ENCODE measurements at regions not wholly inside any gene's neighbourhood (a gene's known extent, or its start where the extent isn't known, plus 50 kb on each side); places are given as distances from the start of the nearest gene placed in this dataset.

DNA sequence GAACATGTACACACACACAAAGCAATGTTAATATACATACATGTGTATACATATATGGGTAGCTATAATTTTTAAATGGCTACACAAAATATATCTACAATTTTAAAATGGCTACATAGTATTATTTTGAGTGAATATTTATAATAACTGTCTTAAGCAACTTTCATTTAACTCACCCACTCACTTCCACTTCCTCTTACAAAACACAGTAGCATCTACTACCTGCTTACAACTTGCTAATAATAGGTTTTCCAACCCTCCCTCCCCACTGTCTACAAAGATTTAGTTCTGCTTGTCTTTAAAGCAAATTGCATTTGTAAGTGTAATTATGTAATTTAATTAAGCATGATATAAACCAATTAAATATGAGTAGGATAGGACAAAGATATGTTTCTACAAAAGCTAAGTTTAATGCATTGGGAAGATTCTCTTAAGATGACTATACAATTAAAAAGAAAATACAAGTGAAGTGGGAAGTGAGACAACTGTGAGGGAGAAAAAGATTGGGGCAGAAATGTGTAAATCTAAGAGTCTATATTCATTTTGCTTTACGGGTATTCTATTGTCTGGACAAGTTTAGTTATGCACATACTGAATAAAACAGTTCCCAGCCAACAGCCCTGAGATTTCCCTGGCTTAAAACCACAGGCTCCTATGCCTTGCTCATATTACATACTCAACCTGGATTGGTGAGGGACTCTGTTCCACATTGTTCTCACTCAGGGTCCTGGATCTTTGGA, 583.1 kb downstream of the EFNB2 start:
- POLR2A ChIA-PET, result no interaction called here

DNA sequence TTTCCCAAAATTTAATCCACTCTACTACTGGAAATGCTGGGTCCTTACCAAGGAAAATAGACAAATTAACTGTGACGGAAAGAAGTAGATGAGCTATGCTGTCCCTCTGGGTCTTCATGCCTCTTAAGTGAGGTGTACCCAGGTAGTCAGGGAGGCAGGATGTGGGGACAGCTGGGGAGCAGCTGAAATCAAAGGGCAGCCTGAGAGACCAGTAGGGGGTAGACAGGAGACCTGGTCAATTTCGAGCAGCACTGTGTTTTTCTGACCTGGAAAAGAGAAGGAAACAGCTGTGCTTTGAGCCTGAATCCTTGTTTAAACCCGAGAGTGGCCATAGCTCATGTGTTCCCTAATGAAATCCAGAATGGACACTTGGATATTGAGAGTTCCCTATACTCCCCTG, 587.3 kb downstream of the EFNB2 start:
- Histone ChIP-seq H3K4me2 (ENCODE audit: low read length) (no peak overlapping the region), H3K36me3 (ENCODE audit: control insufficient read depth in 1 of 2, insufficient read depth in 2 of 2, low read length in 2 of 2) (no peaks in the 10 kb centered on the region), H3K27ac (ENCODE audit: low read depth, low read length) (no peak overlapping the region), H3K27me3 (ENCODE audit: insufficient read depth, low read length) (no peaks in the 10 kb centered on the region), H3K9me3 (ENCODE audit: control insufficient read depth in 1 of 2, insufficient read depth in 1 of 2, low read depth in 1 of 2, low read length in 2 of 2) (no peaks in the 10 kb centered on the region), H3K4me1 (ENCODE audit: control insufficient read depth in 1 of 2, insufficient read depth in 2 of 2, low read length in 2 of 2) (peaks cover 0 to 4% of the 10 kb centered on the region in 2 experiments; a peak in 1 of 4 replicates), H4K20me1 (ENCODE audit: insufficient read depth) (no peaks in the 10 kb centered on the region), H3K9ac (ENCODE audit: low read length) (no peak overlapping the region), H3K9me2 (ENCODE audit: insufficient read depth) (no peaks in the 10 kb centered on the region), H3K79me2 (ENCODE audit: insufficient read depth, low read length) (no peaks in the 10 kb centered on the region), H3K4me3 (replicated peaks in 1 of 2; ENCODE audit: low read depth in 1 of 2, low read length in 2 of 2) (no peak overlapping the region), H2AFZ (ENCODE audit: low read depth, low read length, poor library complexity, severe bottlenecking) (no peak overlapping the region)
- DNase-seq (ENCODE audit: low read depth, low spot score) (no peak), ATAC-seq (peak; percentile 47; the same call in 1 of the 2 replicates)
- BruUV-seq (replicated peaks), result no TSS peak
- ChIA-PET POLR2A (no interaction called here), CTCF (no interaction called here), RAD21 (ENCODE audit: low non-redundant PET in 1 of 2, low total read pairs in 2 of 2, uncharacterized antibody in 2 of 2, unreplicated experiment in 2 of 2) (no interaction called here)
- TF ChIP-seq, protein P1, sequence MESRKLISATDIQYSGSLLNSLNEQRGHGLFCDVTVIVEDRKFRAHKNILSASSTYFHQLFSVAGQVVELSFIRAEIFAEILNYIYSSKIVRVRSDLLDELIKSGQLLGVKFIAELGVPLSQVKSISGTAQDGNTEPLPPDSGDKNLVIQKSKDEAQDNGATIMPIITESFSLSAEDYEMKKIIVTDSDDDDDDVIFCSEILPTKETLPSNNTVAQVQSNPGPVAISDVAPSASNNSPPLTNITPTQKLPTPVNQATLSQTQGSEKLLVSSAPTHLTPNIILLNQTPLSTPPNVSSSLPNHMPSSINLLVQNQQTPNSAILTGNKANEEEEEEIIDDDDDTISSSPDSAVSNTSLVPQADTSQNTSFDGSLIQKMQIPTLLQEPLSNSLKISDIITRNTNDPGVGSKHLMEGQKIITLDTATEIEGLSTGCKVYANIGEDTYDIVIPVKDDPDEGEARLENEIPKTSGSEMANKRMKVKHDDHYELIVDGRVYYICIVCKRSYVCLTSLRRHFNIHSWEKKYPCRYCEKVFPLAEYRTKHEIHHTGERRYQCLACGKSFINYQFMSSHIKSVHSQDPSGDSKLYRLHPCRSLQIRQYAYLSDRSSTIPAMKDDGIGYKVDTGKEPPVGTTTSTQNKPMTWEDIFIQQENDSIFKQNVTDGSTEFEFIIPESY (IDR thresholded peaks at IDR 0.05; ENCODE audit: extremely low read depth, insufficient replicate concordance, low read length), result no peak
- TF ChIP-seq ZFX (IDR thresholded peaks at IDR 0.05) (no peak), ZNF274 (IDR thresholded peaks at IDR 0.05; ENCODE audit: low read depth, low read length) (no peak), POLR2AphosphoS5 (IDR thresholded peaks at IDR 0.05; ENCODE audit: low read depth, low read length) (no peak), ELF1 (IDR thresholded peaks at IDR 0.05; ENCODE audit: borderline replicate concordance, low read depth) (no peak), EGR1 (IDR thresholded peaks at IDR 0.05; ENCODE audit: low read depth) (no peak), JUND (IDR thresholded peaks at IDR 0.05) (no peak), SRF (IDR thresholded peaks at IDR 0.05; ENCODE audit: low read depth) (no peak), FOSL1 (IDR thresholded peaks at IDR 0.05; ENCODE audit: low read depth) (no peak), POLR2A (IDR thresholded peaks at IDR 0.05; ENCODE audit: borderline replicate concordance, extremely low read depth, insufficient read depth, insufficient read length) (no peak), SIN3A (IDR thresholded peaks at IDR 0.05; ENCODE audit: low read depth) (no peak), YY1 (IDR thresholded peaks at IDR 0.05; ENCODE audit: extremely low read depth, insufficient replicate concordance, low read depth, low read length) (no peak), TCF7L2 (IDR thresholded peaks at IDR 0.05; ENCODE audit: borderline replicate concordance, extremely low read depth, insufficient read depth, insufficient read length) (no peak)
- TF ChIP-seq, protein P2, sequence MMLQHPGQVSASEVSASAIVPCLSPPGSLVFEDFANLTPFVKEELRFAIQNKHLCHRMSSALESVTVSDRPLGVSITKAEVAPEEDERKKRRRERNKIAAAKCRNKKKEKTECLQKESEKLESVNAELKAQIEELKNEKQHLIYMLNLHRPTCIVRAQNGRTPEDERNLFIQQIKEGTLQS (IDR thresholded peaks at IDR 0.05), result no peak
- TF ChIP-seq, protein P3, sequence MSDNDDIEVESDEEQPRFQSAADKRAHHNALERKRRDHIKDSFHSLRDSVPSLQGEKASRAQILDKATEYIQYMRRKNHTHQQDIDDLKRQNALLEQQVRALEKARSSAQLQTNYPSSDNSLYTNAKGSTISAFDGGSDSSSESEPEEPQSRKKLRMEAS (IDR thresholded peaks at IDR 0.05), result no peak
- TF ChIP-seq, protein P4, sequence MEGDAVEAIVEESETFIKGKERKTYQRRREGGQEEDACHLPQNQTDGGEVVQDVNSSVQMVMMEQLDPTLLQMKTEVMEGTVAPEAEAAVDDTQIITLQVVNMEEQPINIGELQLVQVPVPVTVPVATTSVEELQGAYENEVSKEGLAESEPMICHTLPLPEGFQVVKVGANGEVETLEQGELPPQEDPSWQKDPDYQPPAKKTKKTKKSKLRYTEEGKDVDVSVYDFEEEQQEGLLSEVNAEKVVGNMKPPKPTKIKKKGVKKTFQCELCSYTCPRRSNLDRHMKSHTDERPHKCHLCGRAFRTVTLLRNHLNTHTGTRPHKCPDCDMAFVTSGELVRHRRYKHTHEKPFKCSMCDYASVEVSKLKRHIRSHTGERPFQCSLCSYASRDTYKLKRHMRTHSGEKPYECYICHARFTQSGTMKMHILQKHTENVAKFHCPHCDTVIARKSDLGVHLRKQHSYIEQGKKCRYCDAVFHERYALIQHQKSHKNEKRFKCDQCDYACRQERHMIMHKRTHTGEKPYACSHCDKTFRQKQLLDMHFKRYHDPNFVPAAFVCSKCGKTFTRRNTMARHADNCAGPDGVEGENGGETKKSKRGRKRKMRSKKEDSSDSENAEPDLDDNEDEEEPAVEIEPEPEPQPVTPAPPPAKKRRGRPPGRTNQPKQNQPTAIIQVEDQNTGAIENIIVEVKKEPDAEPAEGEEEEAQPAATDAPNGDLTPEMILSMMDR (IDR thresholded peaks at IDR 0.05 in 2 of 3, conservative IDR thresholded peaks at IDR 0.05 in 1 of 3; ENCODE audit: borderline replicate concordance in 1 of 3, insufficient read depth in 1 of 3, low read depth in 2 of 3, low read length in 2 of 3), result no peak
- intact Hi-C loops (cut with micrococcal nuclease), result no loop called here

More for the DNA sequence above, 583.1 kb downstream of the EFNB2 start:
- ChIA-PET CTCF (no interaction called here), RAD21 (ENCODE audit: low non-redundant PET in 1 of 2, low total read pairs in 2 of 2, uncharacterized antibody in 2 of 2, unreplicated experiment in 2 of 2) (no interaction called here)
- no peaks in the 10 kb centered on the region for H3K9me3 ChIP-seq (ENCODE audit: control insufficient read depth in 1 of 2, insufficient read depth in 1 of 2, low read depth in 1 of 2, low read length in 2 of 2)
- ATAC-seq (no peak), DNase-seq (ENCODE audit: low read depth, low spot score) (no peak)
- BruUV-seq (replicated peaks), result no TSS peak
- no peak overlapping the region for H2AFZ ChIP-seq (ENCODE audit: low read depth, low read length, poor library complexity, severe bottlenecking)
- TF ChIP-seq RAD21 (IDR thresholded peaks at IDR 0.05; ENCODE audit: low read depth), result no peak
- no peak for TF ChIP-seq POLR2A (IDR thresholded peaks at IDR 0.05; ENCODE audit: borderline replicate concordance, extremely low read depth, insufficient read depth, insufficient read length)
- TF ChIP-seq FOSL1 (IDR thresholded peaks at IDR 0.05; ENCODE audit: low read depth), result no peak
- peaks cover 0 to 4% of the 10 kb centered on the region in 2 experiments; a peak in 1 of 4 replicates for H3K4me1 ChIP-seq (ENCODE audit: control insufficient read depth in 1 of 2, insufficient read depth in 2 of 2, low read length in 2 of 2)
- no peaks in the 10 kb centered on the region for H3K79me2 ChIP-seq (ENCODE audit: insufficient read depth, low read length)
- H3K4me2 ChIP-seq (ENCODE audit: low read length), result no peak overlapping the region
- no peaks in the 10 kb centered on the region for H3K36me3 ChIP-seq (ENCODE audit: control insufficient read depth in 1 of 2, insufficient read depth in 2 of 2, low read length in 2 of 2)
- no peak overlapping the region for H3K27ac ChIP-seq (ENCODE audit: low read depth, low read length)
- no peaks in the 10 kb centered on the region for H3K9me2 ChIP-seq (ENCODE audit: insufficient read depth)
- no peak overlapping the region for H3K9ac ChIP-seq (ENCODE audit: low read length)
- intact Hi-C loops (cut with micrococcal nuclease), result no loop called here
- no peaks in the 10 kb centered on the region for H4K20me1 ChIP-seq (ENCODE audit: insufficient read depth)
- no peaks in the 10 kb centered on the region for H3K27me3 ChIP-seq (ENCODE audit: insufficient read depth, low read length)
- no peak overlapping the region for H3K4me3 ChIP-seq (replicated peaks in 1 of 2; ENCODE audit: low read depth in 1 of 2, low read length in 2 of 2)

All from HCT116 (cell line).